MCF 10A (cell line): ENCODE measurements at regions not wholly inside any gene's neighbourhood (a gene's known extent, or its start where the extent isn't known, plus 50 kb on each side); places are given as distances from the start of the nearest gene placed in this dataset.

Source experiments
- BruUV-seq: library from RNA; stranded (reverse); fragments of 400-500 nt; replicated peaks from 2 replicates; lab custom pipeline; 2021; lab: Mats Ljungman, UMichigan
- CTCF ChIA-PET: fragments of 300-600 bp; sonication (Branson Sonifier 250); formaldehyde crosslinking; extraction: SDS; loops from one replicate; lab custom pipeline; 2021; ENCODE audit warnings: antibody characterized with exemption, inconsistent platforms; lab: Yijun Ruan, JAX
- POLR2A ChIA-PET: fragments of 300-600, 350-650 bp; sonication (Branson Sonifier 250); formaldehyde crosslinking; extraction: SDS; loops from one replicate; lab custom pipeline; 2020; ENCODE audit warnings: antibody characterized with exemption, inconsistent platforms; lab: Yijun Ruan, JAX
- DNase-seq: peaks from one replicate; pipeline ENCODE4 v3.0.0-alpha.2; 2018; ENCODE audit not compliant: unreplicated experiment
- H3K27ac Mint-ChIP-seq: one replicate; pipeline ENCODE4 v1.8.0; 2022; ENCODE audit warnings: mild to moderate bottlenecking, low read depth, mixed read lengths; ENCODE audit not compliant: unreplicated experiment
- H3K27me3 Mint-ChIP-seq: one replicate; pipeline ENCODE4 v1.8.0; 2022; ENCODE audit warnings: mixed read lengths; ENCODE audit not compliant: insufficient read depth, unreplicated experiment
- H3K36me3 Mint-ChIP-seq: one replicate; pipeline ENCODE4 v1.8.0; 2022; ENCODE audit warnings: mild to moderate bottlenecking, moderate library complexity, mixed read lengths; ENCODE audit not compliant: insufficient read depth, unreplicated experiment
- H3K4me1 Mint-ChIP-seq: one replicate; pipeline ENCODE4 v1.8.0; 2022; ENCODE audit warnings: mixed read lengths; ENCODE audit not compliant: insufficient read depth, unreplicated experiment
- H3K4me3 Mint-ChIP-seq: one replicate; pipeline ENCODE4 v1.8.0; 2022; ENCODE audit warnings: mild to moderate bottlenecking, moderate library complexity, mixed read lengths; ENCODE audit not compliant: unreplicated experiment
- H3K9me3 Mint-ChIP-seq: one replicate; pipeline ENCODE4 v1.8.0; 2022; ENCODE audit warnings: mixed read lengths; ENCODE audit not compliant: unreplicated experiment
- intact Hi-C: fragments of 100-400 bp; cut with micrococcal nuclease; formaldehyde crosslinking; loops from 2 replicates; pipeline ENCODE4 v1.14.1; 2022
- TF ChIP-seq, protein P1 (sequence below): fragments of 200-600 bp; IDR thresholded peaks from one replicate; pipeline ENCODE4 v1.8.0; 2022; ENCODE audit warnings: antibody characterized with exemption, mild to moderate bottlenecking; ENCODE audit not compliant: unreplicated experiment

DNA sequence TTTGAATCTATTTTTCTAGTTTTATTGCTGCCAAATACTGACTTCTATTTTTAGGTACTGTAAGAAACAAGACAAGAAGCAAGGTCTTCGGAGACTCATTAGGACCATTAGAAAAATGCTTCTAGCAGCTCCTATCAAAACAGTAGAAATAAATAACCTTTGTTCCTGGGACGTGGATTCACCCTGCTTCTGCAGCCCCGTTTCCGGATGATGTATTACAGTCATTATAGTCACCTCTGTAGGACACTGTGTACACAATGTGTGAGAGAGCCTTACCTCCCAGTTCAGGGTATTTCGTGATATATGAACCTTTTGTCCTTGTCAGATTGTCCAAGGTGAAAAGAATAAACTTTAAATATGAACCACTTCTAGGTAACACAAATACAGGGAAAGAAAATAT is 484.0 kb upstream of the TECRL start:
- H3K36me3 Mint-ChIP-seq, result no peaks in the 10 kb centered on the region
- no peak overlapping the region for H3K27ac Mint-ChIP-seq
- H3K9me3 Mint-ChIP-seq, result no peaks in the 10 kb centered on the region
- ChIA-PET POLR2A (no interaction called here), CTCF (interaction anchor here (1.1 kb wide), 1 partner anchor 11 kb away, joined by 3 read pairs; no protein-coding TSS in a partner anchor)
- H3K4me3 Mint-ChIP-seq, result no peak overlapping the region
- no peak for DNase-seq
- no peaks in the 10 kb centered on the region for H3K27me3 Mint-ChIP-seq
- intact Hi-C loops, result no loop called here
- TF ChIP-seq, protein P1, sequence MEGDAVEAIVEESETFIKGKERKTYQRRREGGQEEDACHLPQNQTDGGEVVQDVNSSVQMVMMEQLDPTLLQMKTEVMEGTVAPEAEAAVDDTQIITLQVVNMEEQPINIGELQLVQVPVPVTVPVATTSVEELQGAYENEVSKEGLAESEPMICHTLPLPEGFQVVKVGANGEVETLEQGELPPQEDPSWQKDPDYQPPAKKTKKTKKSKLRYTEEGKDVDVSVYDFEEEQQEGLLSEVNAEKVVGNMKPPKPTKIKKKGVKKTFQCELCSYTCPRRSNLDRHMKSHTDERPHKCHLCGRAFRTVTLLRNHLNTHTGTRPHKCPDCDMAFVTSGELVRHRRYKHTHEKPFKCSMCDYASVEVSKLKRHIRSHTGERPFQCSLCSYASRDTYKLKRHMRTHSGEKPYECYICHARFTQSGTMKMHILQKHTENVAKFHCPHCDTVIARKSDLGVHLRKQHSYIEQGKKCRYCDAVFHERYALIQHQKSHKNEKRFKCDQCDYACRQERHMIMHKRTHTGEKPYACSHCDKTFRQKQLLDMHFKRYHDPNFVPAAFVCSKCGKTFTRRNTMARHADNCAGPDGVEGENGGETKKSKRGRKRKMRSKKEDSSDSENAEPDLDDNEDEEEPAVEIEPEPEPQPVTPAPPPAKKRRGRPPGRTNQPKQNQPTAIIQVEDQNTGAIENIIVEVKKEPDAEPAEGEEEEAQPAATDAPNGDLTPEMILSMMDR, result no peak
- BruUV-seq, result no TSS peak
- peaks cover 6% of the 10 kb centered on the region for H3K4me1 Mint-ChIP-seq

DNA sequence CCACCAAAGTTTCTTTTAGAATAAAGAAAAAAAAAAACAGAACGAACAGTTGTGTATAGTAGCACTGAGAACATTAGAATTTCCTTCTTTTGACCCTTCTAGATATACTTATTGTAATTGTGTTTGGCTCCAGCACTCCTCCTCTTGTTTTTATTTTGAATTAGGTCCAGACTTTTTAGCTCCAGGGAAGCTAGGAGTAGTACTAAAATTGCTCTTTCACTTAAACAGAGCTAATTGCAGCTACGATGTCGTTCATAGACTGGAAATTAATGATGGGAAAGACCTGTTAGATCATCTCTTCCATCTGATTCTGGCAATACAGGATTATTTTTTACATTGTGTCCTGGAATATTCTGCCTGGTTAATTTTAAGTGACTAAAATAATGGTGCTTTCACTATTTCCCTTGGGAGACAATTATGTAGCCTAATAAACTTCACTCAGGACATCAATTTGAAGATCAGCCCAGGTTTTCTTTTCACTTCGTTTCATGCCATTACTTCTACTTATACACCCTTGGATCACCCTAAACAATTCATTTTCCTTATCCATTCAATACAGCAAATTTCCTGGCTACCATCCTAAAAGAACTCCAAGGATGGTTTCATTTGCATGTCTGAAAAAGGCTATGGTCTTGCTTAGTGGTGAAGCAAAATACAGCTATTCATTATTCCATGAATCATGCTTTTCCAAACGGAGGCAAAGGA is 480.8 kb upstream of the TECRL start:
- CTCF ChIA-PET, result no interaction called here
- no TSS peak for BruUV-seq
- intact Hi-C loops, result no loop called here
- POLR2A ChIA-PET, result interaction anchor here (0.7 kb wide), 1 partner anchor 122 kb away, joined by 3 read pairs; no protein-coding TSS in a partner anchor
- Mint-ChIP-seq H3K4me3 (no peak overlapping the region), H3K27ac (no peak overlapping the region), H3K4me1 (peaks cover 6% of the 10 kb centered on the region), H3K36me3 (no peaks in the 10 kb centered on the region), H3K27me3 (no peaks in the 10 kb centered on the region), H3K9me3 (no peaks in the 10 kb centered on the region)
- TF ChIP-seq, protein P1, result no peak
- no peak for DNase-seq

DNA sequence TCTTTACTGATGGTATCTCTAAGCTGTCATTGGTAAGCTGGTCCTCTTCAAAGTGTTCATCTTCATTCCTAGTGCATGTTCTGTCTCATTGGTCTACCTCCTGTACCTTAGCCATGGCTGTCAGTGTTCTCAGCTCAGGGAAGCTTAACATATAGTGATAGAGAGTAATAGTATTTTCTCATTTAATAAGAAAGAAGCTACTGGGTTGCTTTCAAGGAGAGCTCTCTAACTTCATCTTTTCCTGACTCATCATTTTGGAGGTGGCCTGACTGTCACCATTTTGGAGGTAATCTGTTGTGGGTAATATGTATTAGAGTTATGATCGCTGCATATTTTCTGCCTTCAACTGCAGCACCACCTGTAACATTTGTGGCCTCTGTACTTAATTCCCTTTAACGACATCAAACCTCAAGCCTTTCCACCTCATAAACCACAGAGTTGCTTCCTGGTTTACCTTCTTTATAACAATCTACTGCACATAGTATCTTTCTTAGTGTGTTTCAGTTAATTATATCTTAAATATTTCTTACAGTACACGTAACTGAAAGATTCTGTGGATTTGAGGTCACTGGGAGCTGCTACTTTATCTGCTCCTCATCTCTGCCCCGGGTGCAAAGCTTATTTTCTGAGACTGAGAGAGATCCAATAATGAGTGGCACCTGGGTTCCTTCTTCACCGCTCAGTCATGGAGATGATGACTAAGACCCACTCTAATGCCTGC is 474.0 kb upstream of the TECRL start:
- Mint-ChIP-seq H3K27ac (no peak overlapping the region), H3K4me3 (no peak overlapping the region), H3K27me3 (no peaks in the 10 kb centered on the region), H3K4me1 (no peaks in the 10 kb centered on the region), H3K9me3 (no peaks in the 10 kb centered on the region), H3K36me3 (no peaks in the 10 kb centered on the region)
- POLR2A ChIA-PET, result interaction anchor here (0.6 kb wide), 1 partner anchor 417 kb away, joined by 3 read pairs; no protein-coding TSS in a partner anchor
- no TSS peak for BruUV-seq
- intact Hi-C loops, result no loop called here
- TF ChIP-seq, protein P1, result no peak
- DNase-seq, result no peak
- CTCF ChIA-PET, result interaction anchor here (1.0 kb wide), 1 partner anchor 16 kb away, joined by 3 read pairs; no protein-coding TSS in a partner anchor
